Endothelial cell of hepatic sinusoid (primary cell): ENCODE measurements at regions not wholly inside any gene's neighbourhood (a gene's known extent, or its start where the extent isn't known, plus 50 kb on each side); places are given as distances from the start of the nearest gene placed in this dataset.
"Not testable (repeated sequence)": the region's sequence is repeated elsewhere in the genome, so short reads cannot be mapped to it uniquely, and the experiment has no call there.

ENCODE experiments used
- in situ Hi-C: cut with HindIII; loops from 2 replicates; pipeline ENCODE4 v1.10.0; 2017; ENCODE audit warnings: low sequenced_read_pairs

DNA sequence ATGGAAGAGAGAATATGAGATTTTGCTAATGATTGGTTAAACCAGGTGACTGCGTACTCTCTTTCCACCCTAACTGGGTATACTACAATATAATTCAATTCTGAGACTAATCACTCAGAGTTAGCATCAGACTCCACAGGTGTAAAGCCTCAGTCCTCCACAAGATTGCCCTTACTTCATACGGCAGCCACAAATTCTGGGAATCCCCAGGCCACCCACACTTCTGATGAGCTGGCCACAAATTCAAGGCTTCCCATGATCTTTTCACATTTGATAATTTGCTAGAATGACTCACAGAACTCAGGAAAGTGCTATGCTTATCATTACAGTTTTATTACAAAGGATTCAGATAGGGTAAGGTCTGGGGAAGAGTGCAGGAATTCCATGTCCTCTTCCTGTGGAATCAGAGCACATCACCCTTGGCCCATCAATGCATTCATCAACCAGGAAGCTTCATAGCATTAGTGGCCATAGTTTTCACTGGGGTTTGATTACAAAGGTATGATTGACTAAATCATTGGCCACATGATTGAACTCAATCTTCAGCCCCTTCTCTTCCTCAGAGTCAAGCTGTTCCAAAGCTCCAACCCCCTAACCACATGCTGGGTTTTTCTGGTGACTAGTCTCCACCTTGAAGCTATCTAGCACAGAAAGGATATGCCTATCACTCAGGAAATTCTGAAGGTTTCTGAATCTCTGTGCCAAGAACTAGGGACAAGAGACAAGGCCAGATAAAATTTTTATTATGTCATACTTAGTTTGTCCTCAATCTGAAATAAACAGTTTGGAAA is 131.7 kb downstream of the HHIPL2 start:
- in situ Hi-C loops, result no loop called here

GRCh38 chr1:222415441-222415840 is 132.5 kb downstream of the HHIPL2 start:
- in situ Hi-C loops, result no loop called here

DNA sequence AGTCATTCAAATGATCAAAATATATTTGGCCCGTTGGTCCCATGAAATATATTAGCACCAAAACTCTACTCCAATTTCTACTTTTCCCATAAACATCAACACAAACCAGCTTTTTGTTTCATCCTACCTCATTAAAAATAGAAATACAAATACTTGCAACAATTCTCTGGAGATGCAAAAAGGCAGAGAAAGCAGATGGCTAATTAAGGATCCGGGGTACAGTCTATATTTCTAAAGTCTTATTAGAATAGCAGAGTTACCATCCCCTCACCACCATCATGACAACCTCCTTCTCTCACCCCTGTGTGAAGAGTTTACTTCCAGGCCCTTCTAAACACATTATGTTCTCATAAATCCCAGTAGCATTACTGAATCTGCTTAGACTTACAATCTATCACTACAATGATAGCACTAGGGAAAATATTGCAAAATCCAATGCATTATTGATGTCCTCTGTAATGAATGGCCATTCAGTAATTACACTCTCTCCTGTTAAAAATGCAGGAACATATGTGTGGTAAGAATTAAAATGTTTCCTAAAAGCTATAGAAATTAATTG is 133.8 kb downstream of the HHIPL2 start:
- in situ Hi-C loops, result no loop called here

- in situ Hi-C loops, result no loop called here
Observed at GRCh38 chr1:222413436-222413835, 134.5 kb downstream of the HHIPL2 start.

DNA sequence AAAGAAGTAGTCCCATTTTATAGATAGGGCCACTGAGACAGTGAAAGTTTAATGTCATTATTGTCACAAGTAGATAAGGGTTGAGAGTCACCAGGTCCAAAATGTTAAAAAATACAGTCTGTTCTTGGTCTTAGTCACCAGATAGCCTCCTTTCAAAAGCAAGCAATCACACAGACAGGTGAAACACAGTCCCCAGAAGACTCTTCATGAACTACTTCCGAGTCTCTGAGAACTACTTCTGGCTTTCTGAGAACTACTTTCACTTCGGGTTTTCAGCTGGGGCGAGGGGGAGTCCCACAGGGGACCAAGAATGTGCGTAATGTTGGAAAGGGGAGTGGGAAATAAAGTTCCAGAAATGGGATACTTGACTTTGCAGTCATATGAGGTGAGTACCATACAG is 143.2 kb downstream of the HHIPL2 start:
- in situ Hi-C loops, result no loop called here

DNA sequence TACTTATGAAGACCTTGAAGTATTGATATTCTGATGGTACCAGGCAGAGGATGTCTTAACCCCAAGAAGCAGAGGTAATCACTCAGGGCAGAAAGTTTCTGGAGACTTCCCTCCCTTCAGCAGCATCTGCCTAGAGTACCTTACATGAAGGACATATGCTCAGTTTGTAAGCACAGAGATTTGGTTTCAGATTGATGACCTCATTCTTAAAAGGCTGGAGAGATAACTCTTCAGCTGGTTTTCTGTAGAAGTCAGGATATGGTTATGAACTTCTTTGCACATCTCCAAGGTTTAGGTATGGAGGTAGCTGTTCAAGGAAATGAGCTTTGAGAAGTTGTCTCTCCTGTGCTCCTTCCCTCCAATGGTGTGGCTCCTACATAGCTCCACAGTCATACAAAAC is 148.7 kb downstream of the HHIPL2 start:
- in situ Hi-C loops, result no loop called here

- in situ Hi-C loops, result no loop called here
Observed at GRCh38 chr1:222394224-222394623, 153.7 kb downstream of the HHIPL2 start.

GRCh38 chr1:222392556-222392955 is 155.3 kb downstream of the HHIPL2 start:
- in situ Hi-C loops, result no loop called here

- in situ Hi-C loops, result no loop called here
Observed at GRCh38 chr1:222390181-222390580, 157.7 kb downstream of the HHIPL2 start.

DNA sequence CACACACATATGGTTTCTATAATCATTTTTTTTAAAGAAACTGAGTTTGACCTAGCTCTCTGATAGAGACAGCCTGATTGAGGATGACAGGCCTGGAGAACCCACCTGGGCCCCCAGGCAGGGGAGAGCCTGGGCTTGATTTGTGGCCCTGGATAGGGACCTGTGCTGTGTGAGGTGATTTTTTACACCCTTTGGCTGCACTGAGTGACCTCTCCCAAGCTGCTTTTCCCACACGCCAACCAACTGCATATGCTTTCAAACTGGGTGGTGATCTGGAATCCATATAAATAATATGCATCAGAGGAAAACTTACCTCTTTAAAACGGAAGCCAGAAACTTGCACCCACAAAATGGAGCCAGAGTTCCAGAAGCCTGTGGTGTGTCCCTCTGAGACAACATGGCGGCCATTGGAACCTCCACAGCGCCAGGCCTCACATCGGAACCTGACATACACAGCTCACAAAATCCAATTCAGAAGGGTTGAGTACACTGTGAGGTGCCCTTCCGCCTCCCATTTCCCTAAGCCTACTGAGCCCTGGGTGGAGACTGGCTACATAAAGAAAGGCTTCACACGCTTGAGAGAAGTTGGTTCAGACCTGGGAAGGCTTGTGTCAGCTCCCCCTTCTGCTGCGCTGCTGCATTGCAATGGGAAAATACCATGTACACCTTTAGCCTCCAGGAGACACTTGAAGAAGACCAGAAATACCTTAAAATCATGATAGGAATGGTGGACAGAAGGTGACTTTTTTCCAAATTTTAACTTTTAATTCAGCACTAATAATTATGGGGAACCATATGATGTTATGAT is 160.7 kb downstream of the HHIPL2 start:
- in situ Hi-C loops, result no loop called here

DNA sequence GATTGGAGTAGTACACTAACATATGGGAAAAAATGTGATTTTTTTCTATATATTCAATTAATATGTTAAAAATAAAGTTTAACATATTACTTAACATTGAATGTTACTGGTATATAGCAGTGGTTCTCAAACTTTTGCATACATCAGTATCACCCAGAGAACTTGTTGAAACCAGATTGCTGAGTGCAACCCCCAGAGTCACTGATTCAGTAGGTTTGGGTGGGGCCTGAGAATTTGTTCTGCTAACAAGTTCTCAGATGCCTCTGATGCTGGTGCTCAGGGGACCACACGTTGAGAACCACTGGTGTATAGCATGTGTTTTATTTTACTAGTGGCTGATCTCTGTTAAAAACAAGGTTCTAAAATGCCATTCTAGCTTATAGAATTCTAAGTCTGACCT is 161.9 kb downstream of the HHIPL2 start:
- in situ Hi-C loops, result no loop called here

DNA sequence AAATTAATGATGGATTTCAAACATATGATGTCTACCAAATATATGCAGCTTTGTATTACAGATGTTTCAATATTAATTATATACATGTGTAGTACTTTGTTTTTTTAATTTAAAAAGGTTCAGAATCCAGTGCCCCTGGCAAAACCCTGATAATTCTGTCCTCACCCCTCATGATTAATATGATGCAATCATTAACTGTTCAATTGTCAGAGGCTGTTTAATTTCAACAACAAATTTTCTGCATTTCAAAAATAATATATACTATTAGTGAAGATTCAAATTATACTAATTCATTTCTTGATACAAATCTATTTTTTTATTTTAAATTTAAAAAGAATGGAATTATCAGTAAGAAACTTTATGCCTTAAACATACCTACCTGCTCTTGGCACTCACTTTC is 162.6 kb downstream of the HHIPL2 start:
- in situ Hi-C loops, result no loop called here

DNA sequence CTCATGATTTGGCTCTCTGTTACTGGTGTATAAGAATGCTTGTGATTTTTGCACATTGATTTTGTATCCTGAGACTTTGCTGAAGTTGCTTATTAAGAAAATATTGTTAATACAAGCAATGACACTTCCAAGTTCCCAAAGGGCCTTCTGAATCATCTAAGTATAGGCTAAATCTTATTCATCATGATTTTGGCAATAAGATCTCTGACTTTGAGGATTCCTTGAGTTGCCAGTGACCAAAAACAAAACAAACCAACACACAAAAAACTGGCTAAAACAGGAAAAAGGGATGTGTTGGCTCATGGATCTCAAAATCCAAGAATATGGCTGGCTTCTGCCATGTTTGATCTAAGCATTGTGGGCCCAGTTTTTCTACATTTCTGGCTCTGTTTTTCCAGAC is 163.4 kb downstream of the HHIPL2 start:
- in situ Hi-C loops, result no loop called here

GRCh38 chr1:222382171-222382570 is 165.7 kb downstream of the HHIPL2 start:
- in situ Hi-C loops, result no loop called here

- in situ Hi-C loops, result no loop called here
Observed at GRCh38 chr1:222377428-222378088, 170.3 kb downstream of the HHIPL2 start.

DNA sequence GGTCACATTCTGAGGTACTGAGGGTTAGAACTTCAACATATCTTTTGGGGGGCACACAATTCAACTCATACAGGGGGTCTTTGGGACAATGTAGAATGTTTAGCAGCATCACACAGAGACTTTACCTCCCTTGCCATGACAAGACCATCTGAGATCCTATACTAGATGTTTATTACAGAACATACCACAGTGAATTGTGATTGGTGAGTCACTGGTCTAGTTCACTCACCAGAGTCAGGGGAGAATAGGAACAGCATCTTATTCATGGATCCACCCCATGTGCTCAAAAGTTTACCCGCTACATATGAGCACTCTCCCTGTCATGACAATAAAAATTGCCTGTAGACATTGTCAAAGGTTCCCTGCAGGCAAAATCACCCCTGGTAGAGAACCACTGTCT is 171.1 kb downstream of the HHIPL2 start:
- in situ Hi-C loops, result not testable (repeated sequence)

- in situ Hi-C loops, result no loop called here
Observed at GRCh38 chr1:222375701-222376100, 172.2 kb downstream of the HHIPL2 start.

DNA sequence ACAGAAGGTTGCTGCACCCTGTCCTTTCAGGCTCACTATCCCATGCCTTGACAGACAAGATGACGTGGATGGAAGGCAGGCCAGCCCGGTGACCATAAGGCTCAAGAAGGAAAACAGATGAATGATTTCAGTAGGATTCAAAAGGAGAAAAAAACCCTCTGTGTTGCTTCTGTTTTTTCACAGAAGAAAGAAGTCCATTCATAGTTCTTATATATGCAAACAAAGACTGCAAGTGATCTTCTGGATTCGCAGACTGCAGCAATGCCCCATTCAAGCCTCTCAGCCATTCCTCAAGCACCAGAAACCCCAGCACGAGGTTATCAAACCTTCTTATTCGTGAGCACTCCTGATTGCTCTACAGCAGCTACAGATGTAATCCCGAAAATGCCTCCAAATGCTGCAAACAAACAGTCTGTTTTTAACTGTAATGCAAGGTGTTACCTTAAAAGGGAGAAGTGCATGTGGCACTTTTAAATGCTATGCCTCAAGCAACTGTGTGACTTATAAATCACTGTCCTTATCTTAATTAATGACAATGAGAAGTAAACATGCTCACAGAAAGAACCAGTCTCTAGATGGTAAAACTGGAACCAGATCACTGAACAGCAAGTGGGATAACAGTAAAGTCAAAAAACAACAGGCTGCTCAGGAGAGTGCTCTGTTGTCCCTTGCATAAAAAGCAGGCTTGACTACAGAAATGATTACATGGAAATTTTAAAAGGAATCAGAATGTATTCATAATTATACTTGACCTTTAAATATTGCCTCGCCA is 173.9 kb downstream of the HHIPL2 start:
- in situ Hi-C loops, result no loop called here

DNA sequence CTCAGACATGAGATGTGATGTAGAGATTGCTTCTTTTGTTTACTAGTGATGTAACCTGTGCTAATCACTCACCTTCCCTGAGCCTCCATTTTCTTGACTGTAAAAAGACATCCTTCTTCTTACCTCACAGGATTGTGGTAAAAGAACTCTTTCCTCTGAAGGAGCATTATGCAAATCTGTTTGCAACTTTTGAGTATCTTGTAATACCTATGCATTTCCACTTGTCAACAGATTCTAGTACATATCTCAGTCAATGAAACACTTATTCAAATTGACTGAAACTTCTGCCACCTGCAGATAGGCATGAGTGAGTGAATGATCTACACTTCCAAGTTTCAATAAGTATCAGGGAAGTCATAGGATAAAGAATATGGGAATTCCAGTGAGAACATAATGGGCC is 174.7 kb downstream of the HHIPL2 start:
- in situ Hi-C loops, result no loop called here

DNA sequence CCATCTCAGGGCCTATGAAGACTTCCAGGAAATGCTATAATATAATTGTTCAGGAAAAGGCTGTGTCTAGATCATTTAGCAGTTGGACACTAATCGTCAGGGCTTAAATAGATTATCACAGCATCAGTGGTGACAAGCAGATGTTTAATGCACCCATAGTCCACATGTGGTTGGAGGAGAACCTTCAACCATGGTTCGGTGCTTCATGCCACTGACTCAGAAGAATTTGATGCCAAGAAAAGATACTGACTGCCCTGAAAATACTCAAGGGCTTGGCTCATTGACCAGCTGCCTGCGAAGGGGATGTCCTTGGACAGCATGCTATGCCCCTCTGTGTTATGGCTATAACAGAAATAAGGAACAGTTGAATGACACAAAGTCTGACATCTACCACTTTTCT is 175.7 kb downstream of the HHIPL2 start:
- in situ Hi-C loops, result no loop called here
